HG03060 (cell line): ENCODE measurements at regions not wholly inside any gene's neighbourhood (a gene's known extent, or its start where the extent isn't known, plus 50 kb on each side); places are given as distances from the start of the nearest gene placed in this dataset.

Source experiments
- ATAC-seq: cut with Tn5 transposase; IDR thresholded peaks from one replicate; pipeline ENCODE4 v1.9.1; 2021; ENCODE audit warnings: low read depth, moderate number of reproducible peaks; ENCODE audit not compliant: unreplicated experiment

GRCh38 chr19:30208436-30209060 is 163.6 kb upstream of the ZNF536 start:
- ATAC-seq, result no peak

- ATAC-seq, result no peak
Measured at GRCh38 chr19:30209617-30210600, 162.3 kb upstream of the ZNF536 start.

DNA sequence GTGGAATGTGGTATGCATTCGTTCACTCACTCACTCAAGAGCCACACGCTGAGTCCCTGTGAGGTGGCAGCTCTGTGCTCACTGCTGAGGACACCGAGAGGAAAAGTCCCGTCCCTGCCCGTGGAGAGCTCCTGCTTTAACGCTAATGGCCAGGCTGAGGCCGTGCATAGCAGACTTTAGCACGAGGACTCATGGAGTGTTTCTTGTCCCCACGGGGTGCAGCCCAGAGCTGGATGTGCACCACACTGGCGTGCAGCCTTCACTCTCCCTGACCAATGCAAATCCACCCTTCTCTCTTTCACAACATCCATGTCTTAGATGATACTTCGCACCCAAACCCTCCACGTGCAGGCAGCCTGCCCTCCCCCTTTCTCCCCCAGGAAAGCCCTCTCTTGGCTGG is 159.6 kb upstream of the ZNF536 start:
- no peak for ATAC-seq

DNA sequence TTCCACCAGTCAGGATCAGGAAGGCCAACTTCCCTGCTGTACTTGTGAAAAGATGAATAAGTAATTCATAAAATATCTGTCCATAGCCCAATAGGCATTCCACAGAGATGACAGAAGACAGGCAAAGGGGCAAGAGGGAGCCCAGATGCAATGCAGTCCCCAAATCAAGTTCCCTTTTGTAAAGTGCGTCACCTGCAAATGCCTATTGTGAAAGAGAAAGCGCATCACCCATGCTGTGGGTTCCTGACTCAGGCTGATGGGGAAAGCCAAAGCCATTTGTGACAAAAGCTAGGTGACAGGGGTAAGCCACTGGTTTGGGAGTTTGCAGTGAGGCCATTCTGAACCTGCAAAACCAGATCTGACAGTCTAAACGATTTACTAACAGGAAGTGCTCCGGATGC is 157.5 kb upstream of the ZNF536 start:
- ATAC-seq, result no peak

GRCh38 chr19:30215248-30215647 is 156.9 kb upstream of the ZNF536 start:
- no peak for ATAC-seq

DNA sequence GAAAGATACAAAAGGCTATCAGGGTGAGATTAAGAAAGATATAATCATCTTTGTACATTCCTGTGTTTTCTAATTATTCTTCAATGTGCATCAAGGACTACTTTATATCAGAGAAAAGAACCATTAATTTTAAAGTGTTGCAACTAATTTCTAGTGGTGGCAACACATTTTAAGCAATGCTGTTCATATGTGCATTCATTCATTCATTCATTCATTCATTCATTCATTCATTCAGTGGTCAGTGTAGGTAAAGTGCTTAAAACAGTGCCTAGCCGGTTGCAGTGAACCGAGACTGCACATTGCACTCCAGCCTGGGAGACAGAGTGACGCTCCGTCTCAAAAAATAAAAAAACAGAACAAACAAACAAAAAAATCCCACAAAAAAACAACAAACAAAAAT is 155.7 kb upstream of the ZNF536 start:
- ATAC-seq, result no peak

GRCh38 chr19:30217461-30217860 is 154.7 kb upstream of the ZNF536 start:
- ATAC-seq, result no peak

- no peak for ATAC-seq
Measured at GRCh38 chr19:30219702-30220101, 152.5 kb upstream of the ZNF536 start.

DNA sequence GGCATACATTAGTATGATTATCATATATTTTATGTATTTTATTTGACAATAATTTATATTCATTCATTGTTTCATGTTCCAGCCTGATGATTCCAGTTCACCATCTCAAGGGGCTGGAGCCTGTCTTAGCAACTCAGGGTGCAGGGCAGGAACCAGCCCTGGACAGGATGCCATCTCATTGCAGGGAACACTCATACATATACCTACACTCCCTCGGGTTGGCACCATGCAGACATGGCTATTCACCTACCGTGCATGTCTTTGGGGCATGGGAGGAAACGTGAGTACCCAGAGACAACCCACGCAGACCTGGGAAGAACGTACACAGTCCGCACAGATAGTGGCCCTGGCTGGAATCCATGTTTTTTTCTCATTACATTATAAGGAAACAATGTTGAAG is 151.0 kb upstream of the ZNF536 start:
- no peak for ATAC-seq

DNA sequence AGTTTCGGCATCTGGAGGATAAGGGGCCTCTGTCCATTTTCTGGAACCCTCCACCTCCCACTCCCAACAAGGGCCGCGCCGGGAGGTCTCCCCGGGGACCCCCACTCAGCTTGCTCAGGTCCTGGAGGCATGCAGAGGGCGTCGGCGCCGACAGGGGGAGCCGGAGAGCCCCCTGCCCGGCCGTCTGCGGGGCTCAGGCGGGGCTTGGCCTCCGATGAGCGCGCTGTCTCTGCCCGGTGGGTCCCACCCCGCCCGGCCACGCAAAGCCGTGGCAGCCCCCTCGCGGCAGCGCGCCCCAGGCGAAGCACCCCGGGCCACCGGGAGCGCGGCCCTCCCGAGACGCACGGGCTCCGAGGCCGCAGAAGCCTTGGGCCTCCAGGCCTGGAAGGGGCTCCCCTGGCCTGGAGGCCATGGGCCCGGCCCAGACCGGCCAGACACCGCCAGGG is 149.7 kb upstream of the ZNF536 start:
- ATAC-seq, result no peak

DNA sequence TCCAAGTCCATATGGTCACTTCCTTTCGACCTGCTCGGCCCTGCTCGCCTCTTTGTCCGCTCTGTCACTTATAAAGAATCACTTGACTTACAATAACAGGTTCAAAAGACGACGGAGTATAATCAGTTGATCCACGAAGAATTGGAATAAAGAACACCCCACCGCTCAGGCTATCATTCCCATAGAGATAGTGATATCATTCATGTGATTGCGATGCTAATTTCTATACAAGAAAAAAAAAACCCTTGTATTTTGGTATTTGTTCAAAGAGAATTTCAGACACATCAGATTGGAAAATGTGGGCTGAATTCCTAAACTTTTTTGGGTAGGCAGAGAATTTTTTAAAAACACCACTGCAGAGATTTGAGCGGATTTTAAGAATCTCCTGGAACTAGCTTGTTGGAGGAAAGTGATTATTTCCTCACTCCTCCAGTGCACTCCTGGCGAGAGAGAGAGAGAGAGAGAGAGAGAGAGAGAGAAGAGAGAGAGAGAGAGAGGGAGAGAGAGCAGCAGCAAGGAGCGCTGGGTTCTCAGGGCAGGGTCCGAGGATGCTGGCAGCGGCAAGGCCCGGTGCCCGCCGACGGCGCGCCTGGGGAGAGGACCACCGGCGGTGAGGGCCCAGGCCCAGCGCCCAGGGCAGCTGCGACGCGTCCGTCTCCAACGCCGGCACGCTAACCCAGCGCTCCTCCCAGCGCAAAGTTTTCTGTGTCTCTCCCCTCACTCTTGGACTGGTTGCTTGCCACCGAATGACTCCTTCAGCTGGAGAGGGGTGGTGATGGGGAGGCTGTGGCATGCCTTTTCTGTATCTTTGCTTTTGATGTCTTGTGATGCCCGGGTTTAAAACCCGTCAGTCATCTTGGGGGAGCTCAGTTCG is 149.0 kb upstream of the ZNF536 start:
- ATAC-seq, result no peak

DNA sequence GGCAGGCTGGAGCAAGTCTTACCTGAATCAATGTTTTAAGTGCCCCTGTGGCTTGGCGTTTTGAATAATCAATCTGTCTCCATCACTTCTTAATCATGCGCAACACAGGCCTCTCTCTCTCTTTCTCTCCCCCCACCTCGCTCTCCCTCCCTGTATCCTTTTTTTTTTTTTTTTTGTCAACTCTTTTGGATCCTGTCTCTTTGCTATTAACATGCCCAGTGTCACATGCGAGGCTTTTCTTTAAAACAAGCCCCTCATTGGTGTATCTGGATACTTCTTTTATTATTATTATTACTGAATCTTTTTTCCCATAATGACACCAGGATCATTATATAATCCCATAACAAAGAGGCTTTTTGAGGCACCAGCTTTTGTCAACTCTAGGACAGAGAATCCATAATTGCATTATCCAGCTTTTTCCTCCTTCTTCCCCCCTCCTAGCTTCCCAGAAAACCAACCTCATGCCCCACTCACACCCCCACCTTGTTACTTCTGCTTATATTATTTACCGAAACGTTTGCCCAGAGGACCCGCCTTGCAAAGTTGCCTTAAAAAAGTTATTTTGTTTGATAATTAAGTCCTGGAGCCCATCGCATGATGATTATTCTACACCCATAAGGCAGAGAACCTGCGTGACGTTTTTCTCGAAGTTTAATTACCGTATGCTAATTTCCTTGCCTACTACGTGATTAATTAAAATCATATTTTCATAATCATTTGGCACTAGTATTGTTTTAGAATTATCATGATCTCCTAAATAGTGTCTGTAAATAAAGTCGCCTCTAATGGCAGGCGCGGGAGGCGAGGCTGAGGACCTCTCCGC is 148.1 kb upstream of the ZNF536 start:
- ATAC-seq, result no peak

DNA sequence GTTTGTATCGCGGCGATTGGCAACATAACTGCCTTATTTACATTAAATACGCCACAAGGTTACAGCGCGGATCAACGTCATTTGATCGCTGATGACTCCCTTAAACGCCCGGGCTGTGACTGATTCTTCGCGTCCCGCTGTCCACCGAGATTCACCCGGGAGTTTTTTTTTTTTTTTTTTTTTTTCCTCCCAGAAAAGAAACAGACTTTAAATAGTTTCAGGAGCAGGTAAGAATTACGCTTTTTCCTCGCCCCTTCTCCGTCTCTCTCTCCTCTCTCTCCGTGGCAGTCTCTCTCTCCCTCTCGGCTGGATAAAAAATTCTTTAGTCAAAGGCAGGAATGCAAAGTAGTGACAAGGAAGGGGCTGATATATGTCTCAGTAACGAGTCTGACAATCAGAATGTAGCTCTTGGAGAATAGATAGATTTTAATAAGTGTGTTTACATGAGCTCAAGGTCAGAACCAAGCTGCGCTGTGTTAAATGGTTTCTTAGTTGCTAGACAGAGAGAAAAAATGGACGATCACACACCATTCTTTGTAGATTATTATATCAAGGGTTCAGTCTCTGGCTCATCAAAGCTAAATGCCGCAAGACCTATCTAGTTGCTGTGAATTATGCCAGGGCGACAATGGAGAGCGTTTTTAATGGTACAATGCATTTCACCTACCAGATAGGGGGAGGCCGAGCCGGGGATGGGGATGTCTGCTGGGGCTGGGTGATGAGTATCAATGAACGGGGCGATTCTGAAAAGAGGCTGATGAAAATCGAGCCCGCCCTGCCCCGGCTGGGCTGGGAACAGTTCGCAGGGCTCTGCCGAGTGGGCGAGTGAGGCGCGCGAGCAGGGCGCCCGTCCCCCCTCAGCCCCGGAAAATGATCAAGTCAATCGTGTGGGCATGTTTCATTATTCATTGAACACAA is 147.2 kb upstream of the ZNF536 start:
- ATAC-seq, result no peak

DNA sequence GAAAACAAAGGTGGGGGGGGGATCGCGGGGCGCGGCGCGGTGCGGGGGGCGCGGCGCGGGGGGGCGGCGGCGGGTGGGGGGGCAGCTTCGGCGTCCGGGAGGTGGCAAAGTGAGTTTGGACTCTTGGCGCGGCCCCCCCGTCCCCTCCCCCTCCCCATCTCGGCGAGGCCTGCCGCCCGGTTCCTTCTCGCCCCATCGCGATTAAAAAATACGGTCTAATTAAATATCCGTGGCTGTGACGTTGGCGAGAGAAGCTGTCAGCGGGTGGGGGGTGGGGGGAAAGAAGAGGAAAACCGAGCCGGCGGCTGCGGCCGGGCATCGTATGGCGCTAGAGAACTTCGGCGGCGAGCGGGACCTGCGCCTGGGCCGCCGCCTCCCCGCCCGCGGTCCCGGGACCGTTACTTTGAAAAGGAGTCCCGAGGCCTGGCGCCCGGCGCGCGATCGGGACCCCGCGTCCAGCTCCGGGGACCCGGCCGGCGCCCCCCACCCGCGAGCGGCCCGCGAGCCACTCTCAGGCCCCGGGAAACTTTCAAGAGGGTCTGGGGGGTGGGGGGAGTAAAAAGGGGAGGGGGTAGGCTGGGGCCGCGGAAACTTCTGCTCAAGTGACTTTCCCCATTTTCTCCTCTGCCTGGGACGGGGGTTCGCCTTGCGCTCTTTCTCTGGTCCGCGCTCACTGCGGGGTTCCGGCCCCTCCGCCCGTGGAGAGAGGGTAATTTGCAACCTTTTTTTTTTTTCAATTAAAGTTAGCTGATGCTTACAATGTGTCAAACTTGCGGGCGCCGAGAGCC is 146.3 kb upstream of the ZNF536 start:
- no peak for ATAC-seq

- no peak for ATAC-seq
Measured at GRCh38 chr19:30226464-30227011, 145.6 kb upstream of the ZNF536 start.

GRCh38 chr19:30227012-30227621 is 145.1 kb upstream of the ZNF536 start:
- no peak for ATAC-seq

DNA sequence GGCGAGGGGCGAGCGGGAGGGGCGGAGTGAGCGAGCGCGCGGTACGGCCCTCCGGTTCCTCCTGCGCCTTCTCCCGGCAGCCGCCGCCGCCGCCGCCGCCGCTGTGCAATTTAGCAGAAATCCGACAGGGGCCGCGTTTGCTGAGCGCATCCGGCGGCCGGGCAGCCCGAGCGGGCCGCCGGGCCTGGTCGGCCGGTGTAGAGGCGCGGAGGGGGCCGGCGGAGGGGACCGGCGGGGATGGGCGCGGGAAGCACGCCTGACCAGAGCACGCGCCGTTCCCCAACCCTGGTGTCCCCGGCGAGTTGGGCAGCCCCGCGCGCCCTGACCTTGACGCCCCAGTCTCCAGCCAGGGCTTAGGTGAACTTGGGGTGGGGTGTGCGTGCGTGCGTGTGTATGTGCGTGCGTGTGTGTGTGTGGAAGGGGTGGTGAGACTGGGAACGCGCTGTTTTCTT is 144.5 kb upstream of the ZNF536 start:
- ATAC-seq, result no peak
